IMR-90 (cell line): ENCODE measurements at regions not wholly inside any gene's neighbourhood (a gene's known extent, or its start where the extent isn't known, plus 50 kb on each side); places are given as distances from the start of the nearest gene placed in this dataset.

Source experiments
- ATAC-seq: fragments of 200-7000 bp; cut with Tn5 transposase; 2 replicates; pipeline ENCODE4 v1.9.1; 2020; ENCODE audit warnings: low read depth, mild to moderate bottlenecking, moderate library complexity
- BruUV-seq: library from RNA; stranded (reverse); fragments of 400-500 nt; replicated peaks from 2 replicates; lab custom pipeline; 2021; lab: Mats Ljungman, UMichigan
- CTCF ChIA-PET: fragments of 300-600 bp; formaldehyde crosslinking; extraction: SDS; loops from one replicate; lab custom pipeline; 2021; ENCODE audit warnings: antibody characterized with exemption; lab: Yijun Ruan, JAX
- POLR2A ChIA-PET: fragments of 300-600 bp; sonication (Branson Sonifier 250); formaldehyde crosslinking; loops from one replicate; lab custom pipeline; 2022; ENCODE audit warnings: antibody characterized with exemption; ENCODE audit not compliant: unreplicated experiment; lab: Charles Lee
- DNase-seq: peaks from one replicate; pipeline ENCODE4 v3.0.0; 2013
- H2AFZ ChIP-seq: replicated peaks from 2 replicates; pipeline ENCODE3; 2013; ENCODE audit warnings: low read length, mild to moderate bottlenecking; ENCODE audit not compliant: poor library complexity
- H2AK5ac ChIP-seq: 2 replicates; pipeline ENCODE4 v1.6.1; 2013; ENCODE audit warnings: low read depth, low read length, inconsistent platforms
- H2AK9ac ChIP-seq: replicated peaks from 2 replicates; pipeline ENCODE3; 2013; ENCODE audit warnings: mild to moderate bottlenecking, low read depth, low read length, moderate library complexity; ENCODE audit not compliant: poor library complexity
- H2BK120ac ChIP-seq: 2 replicates; pipeline ENCODE4 v1.6.1; 2013; ENCODE audit warnings: low read depth, low read length, inconsistent platforms
- H2BK15ac ChIP-seq: 3 replicates; pipeline ENCODE4 v1.6.1; 2013; ENCODE audit warnings: low read depth, low read length, inconsistent platforms
- H2BK20ac ChIP-seq: 2 replicates; pipeline ENCODE4 v1.6.1; 2013; ENCODE audit warnings: low read depth, mild to moderate bottlenecking, inconsistent platforms, low read length, moderate library complexity
- H2BK5ac ChIP-seq: 2 replicates; pipeline ENCODE4 v1.6.1; 2013; ENCODE audit warnings: mild to moderate bottlenecking, low read depth, low read length, inconsistent platforms; ENCODE audit not compliant: poor library complexity, severe bottlenecking
- H3K14ac ChIP-seq: replicated peaks from 2 replicates; pipeline ENCODE4 v1.6.1; 2013; ENCODE audit warnings: low read depth, low read length, inconsistent platforms
- H3K18ac ChIP-seq: 2 replicates; pipeline ENCODE4 v1.6.1; 2013; ENCODE audit warnings: low read depth, low read length, control low read depth
- H3K23ac ChIP-seq: 2 replicates; pipeline ENCODE4 v1.6.1; 2013; ENCODE audit warnings: low read depth, low read length, inconsistent platforms
- H3K27ac ChIP-seq: 2 replicates; pipeline ENCODE4 v1.5.1; 2013; ENCODE audit warnings: mild to moderate bottlenecking, control low read depth, low read length; ENCODE audit not compliant: insufficient read depth
- H3K27me3 ChIP-seq: 2 replicates; pipeline ENCODE4 v1.6.1; 2013; ENCODE audit warnings: low read length; ENCODE audit not compliant: control insufficient read depth, insufficient read depth
- H3K36me3 ChIP-seq: 2 replicates; pipeline ENCODE4 v1.6.1; 2013; ENCODE audit warnings: low read length, mixed read lengths; ENCODE audit not compliant: control insufficient read depth, insufficient read depth
- H3K4ac ChIP-seq: 2 replicates; pipeline ENCODE4 v1.6.1; 2013; ENCODE audit warnings: low read depth, low read length, inconsistent platforms
- H3K4me1 ChIP-seq: 2 replicates; pipeline ENCODE4 v1.6.1; 2013; ENCODE audit warnings: low read length, mixed read lengths; ENCODE audit not compliant: control insufficient read depth, insufficient read depth
- H3K4me2 ChIP-seq: 2 replicates; pipeline ENCODE4 v1.6.1; 2013; ENCODE audit warnings: low read depth, mild to moderate bottlenecking, control low read depth, low read length, moderate library complexity
- H3K4me3 ChIP-seq: 2 replicates; pipeline ENCODE4 v1.5.1; 2013; ENCODE audit warnings: low read depth, mild to moderate bottlenecking, control low read depth, low read length, moderate library complexity; ENCODE audit not compliant: insufficient read depth
- H3K56ac ChIP-seq: 2 replicates; pipeline ENCODE4 v1.6.1; 2013; ENCODE audit warnings: low read length, inconsistent platforms; ENCODE audit not compliant: insufficient read depth; ENCODE audit errors: extremely low read depth
- H3K79me1 ChIP-seq, 2 experiments: 2 replicates each; pipeline ENCODE4 v1.6.1; 2013; ENCODE audit warnings: low read length in 2 of 2, inconsistent platforms in 1 of 2, low read depth in 1 of 2
- H3K9ac ChIP-seq: 2 replicates; pipeline ENCODE4 v1.6.1; 2013; ENCODE audit warnings: low read depth, low read length, control low read depth
- H3K9me1 ChIP-seq: 2 replicates; pipeline ENCODE4 v1.6.1; 2013; ENCODE audit warnings: low read length, inconsistent platforms; ENCODE audit not compliant: insufficient read depth
- H3K9me3 ChIP-seq: 2 replicates; pipeline ENCODE4 v1.6.1; 2013; ENCODE audit warnings: low read length; ENCODE audit not compliant: control insufficient read depth, insufficient read depth
- H4K20me1 ChIP-seq: 2 replicates; pipeline ENCODE4 v1.6.1; 2013; ENCODE audit warnings: low read length, inconsistent platforms; ENCODE audit not compliant: insufficient read depth
- H4K5ac ChIP-seq: 2 replicates; pipeline ENCODE4 v1.6.1; 2013; ENCODE audit warnings: mild to moderate bottlenecking, low read depth, low read length, control low read depth
- H4K8ac ChIP-seq, 2 experiments: 2 replicates each; pipeline ENCODE4 v1.6.1; 2013; ENCODE audit warnings: low read depth in 2 of 2, low read length in 2 of 2, control low read depth in 1 of 2, inconsistent platforms in 1 of 2
- H4K91ac ChIP-seq: 2 replicates; pipeline ENCODE4 v1.6.1; 2013; ENCODE audit warnings: low read depth, low read length, inconsistent platforms; ENCODE audit not compliant: insufficient read depth
- BHLHE40 ChIP-seq: fragments of 150-350 bp; IDR thresholded peaks from 2 replicates; pipeline ENCODE4 v1.6.1; 2016; ENCODE audit warnings: mild to moderate bottlenecking, low read depth, low read length
- CEBPB ChIP-seq: IDR thresholded peaks from 2 replicates; pipeline ENCODE4 v1.6.1; 2012; ENCODE audit warnings: low read depth, low read length, improper control_type of control experiment
- CHD1 ChIP-seq: IDR thresholded peaks from 2 replicates; pipeline ENCODE4 v1.6.1; 2012; ENCODE audit warnings: low read depth, low read length, improper control_type of control experiment
- CTCF ChIP-seq: conservative IDR thresholded peaks from 2 replicates; pipeline ENCODE4 v1.5.1; 2012; ENCODE audit warnings: mild to moderate bottlenecking, low read depth, low read length, improper control_type of control experiment
- ELK1 ChIP-seq: fragments of 150-350 bp; IDR thresholded peaks from 2 replicates; pipeline ENCODE4 v1.6.1; 2016; ENCODE audit warnings: low read depth, mild to moderate bottlenecking, low read length, moderate library complexity, borderline replicate concordance
- FOS ChIP-seq: fragments of 150-350 bp; IDR thresholded peaks from 2 replicates; pipeline ENCODE4 v1.6.1; 2016; ENCODE audit warnings: low read depth, low read length
- MAFK ChIP-seq: IDR thresholded peaks from 2 replicates; pipeline ENCODE4 v1.6.1; 2012; ENCODE audit warnings: low read depth, low read length, improper control_type of control experiment
- MAZ ChIP-seq: IDR thresholded peaks from 2 replicates; pipeline ENCODE4 v1.6.1; 2012; ENCODE audit warnings: low read depth, mild to moderate bottlenecking, low read length, improper control_type of control experiment, moderate library complexity, borderline replicate concordance
- MXI1 ChIP-seq: IDR thresholded peaks from 2 replicates; pipeline ENCODE4 v1.6.1; 2012; ENCODE audit warnings: low read depth, mild to moderate bottlenecking, low read length, moderate library complexity, borderline replicate concordance
- NFE2L2 ChIP-seq: fragments of 150-350 bp; IDR thresholded peaks from 2 replicates; pipeline ENCODE4 v1.6.1; 2016; ENCODE audit warnings: low read depth, mild to moderate bottlenecking, low read length
- POLR2A ChIP-seq: IDR thresholded peaks from 2 replicates; pipeline ENCODE4 v1.6.1; 2012; ENCODE audit warnings: mild to moderate bottlenecking, low read depth, low read length
- RAD21 ChIP-seq: IDR thresholded peaks from 2 replicates; pipeline ENCODE4 v1.6.1; 2012; ENCODE audit warnings: low read length, improper control_type of control experiment
- RCOR1 ChIP-seq: IDR thresholded peaks from 2 replicates; pipeline ENCODE4 v1.6.1; 2012; ENCODE audit warnings: mild to moderate bottlenecking, low read length, improper control_type of control experiment; ENCODE audit not compliant: insufficient replicate concordance
- RFX5 ChIP-seq: IDR thresholded peaks from 2 replicates; pipeline ENCODE4 v1.8.0; 2012; ENCODE audit warnings: low read depth, mild to moderate bottlenecking, low read length, moderate library complexity
- SMC3 ChIP-seq: fragments of 150-350 bp; IDR thresholded peaks from 2 replicates; pipeline ENCODE4 v1.6.1; 2016; ENCODE audit warnings: low read depth, mild to moderate bottlenecking, antibody characterized with exemption, low read length, moderate library complexity
- USF2 ChIP-seq: fragments of 150-350 bp; IDR thresholded peaks from 2 replicates; pipeline ENCODE4 v1.6.1; 2017; ENCODE audit warnings: mild to moderate bottlenecking, antibody characterized with exemption, low read length, low read depth
- WGBS, 2 experiments: methylation state at CpG; one replicate each; pipeline versions ENCODE4 v1.1.5 to v1.1.7; 2013; ENCODE audit warnings: missing lambda C conversion rate in 2 of 2; ENCODE audit not compliant: insufficient read length in 1 of 2; ENCODE audit errors: extremely low coverage in 2 of 2; 5-methylcytosine and 5-hydroxymethylcytosine counted together
- dilution Hi-C: fragments of 300-500 bp; cut with HindIII; formaldehyde crosslinking; loops from one replicate; pipeline ENCODE4 v1.14.3; 2018; ENCODE audit warnings: low sequenced_read_pairs; ENCODE audit not compliant: unreplicated experiment
- in situ Hi-C: fragments of 300-500 bp; cut with MboI; formaldehyde crosslinking; loops from 3 replicates; pipeline ENCODE4 v1.14.3; 2019; ENCODE audit warnings: low sequenced_read_pairs, inconsistent platforms, mixed read lengths
- intact Hi-C: fragments of 100-400 bp; cut with micrococcal nuclease; formaldehyde crosslinking; loops from 2 replicates; pipeline ENCODE4 v1.10.0; 2022

DNA sequence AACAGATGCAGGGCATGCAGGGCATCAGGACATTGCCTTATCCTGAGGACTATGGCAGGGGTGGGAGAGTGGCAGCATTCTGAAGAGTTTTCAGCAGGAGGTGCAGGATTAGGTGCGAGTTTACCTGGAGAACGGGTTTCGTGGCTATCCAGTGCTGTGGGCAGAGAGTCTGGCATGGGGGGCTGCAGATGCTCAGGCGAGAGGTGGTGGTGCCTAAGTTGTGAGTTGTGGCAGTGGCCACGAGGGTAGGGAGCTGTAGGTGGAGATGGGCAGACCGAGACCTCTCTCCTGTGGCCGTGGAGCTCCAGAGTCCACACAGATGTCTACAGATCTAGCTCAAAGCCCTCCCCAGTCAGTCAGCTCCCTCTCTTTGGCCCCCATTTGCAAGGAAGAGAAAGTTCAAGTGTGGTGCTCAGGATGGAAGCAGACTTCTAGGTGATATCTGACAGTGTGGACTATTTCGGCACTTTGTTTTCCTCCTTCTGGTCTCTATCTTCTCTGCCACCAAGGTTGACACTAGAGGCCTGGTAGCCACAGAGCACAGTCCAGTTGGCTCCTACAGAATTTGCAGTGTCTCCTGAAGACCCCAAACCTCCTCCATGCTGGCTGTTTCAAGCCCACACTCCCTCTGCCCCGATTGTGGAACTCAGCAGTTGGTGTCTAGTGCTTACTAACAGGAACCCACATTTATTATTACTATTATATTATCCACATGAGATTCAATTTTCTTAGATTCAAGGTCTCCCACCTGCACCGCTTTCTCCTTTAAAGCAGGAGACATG, 955.7 kb upstream of the ZNF722 start:
- Histone ChIP-seq H3K14ac (no peak overlapping the region), H3K4me2 (no peak overlapping the region), H3K9me3 (peaks cover 58% of the 10 kb centered on the region), H3K9me1 (no peaks in the 10 kb centered on the region), H2AFZ (no peak overlapping the region), H3K4me1 (no peaks in the 10 kb centered on the region), H4K5ac (no peak overlapping the region), H4K91ac (no peak overlapping the region), H3K27me3 (no peaks in the 10 kb centered on the region), H2AK9ac (no peak overlapping the region), H4K20me1 (no peaks in the 10 kb centered on the region), H3K36me3 (no peaks in the 10 kb centered on the region), H2BK15ac (no peak overlapping the region), H3K79me1 (no peaks in the 10 kb centered on the region), H4K8ac (no peak overlapping the region), H2BK120ac (no peak overlapping the region), H3K4me3 (no peak overlapping the region), H3K23ac (no peak overlapping the region), H2BK5ac (no peak overlapping the region), H3K56ac (no peak overlapping the region), H3K4ac (no peak overlapping the region), H2BK20ac (no peak overlapping the region), H3K18ac (no peak overlapping the region), H3K9ac (no peak overlapping the region), H2AK5ac (no peak overlapping the region), H3K27ac (no peak overlapping the region)
- ATAC-seq = no peak
- no peak for DNase-seq
- TF ChIP-seq NFE2L2 = no peak
- TF ChIP-seq CEBPB = no peak
- TF ChIP-seq ELK1 = no peak
- no peak for TF ChIP-seq RCOR1
- no peak for TF ChIP-seq FOS
- no peak for TF ChIP-seq POLR2A
- no peak for TF ChIP-seq RAD21
- no peak for TF ChIP-seq SMC3
- TF ChIP-seq MAFK = no peak
- no peak for TF ChIP-seq RFX5
- TF ChIP-seq USF2 = no peak
- TF ChIP-seq CHD1 = no peak
- TF ChIP-seq BHLHE40 = no peak
- TF ChIP-seq MAZ = no peak
- no peak for TF ChIP-seq CTCF
- TF ChIP-seq MXI1 = no peak
- ChIA-PET CTCF (no interaction called here), POLR2A (no interaction called here)
- dilution Hi-C loops = no loop called here
- intact Hi-C loops = no loop called here
- BruUV-seq = no TSS peak
- 33% methylated on average over 2 of the region's 10 CpGs; no CpG with 5 or more reads in 1 of the 2 experiments for whole genome bisulfite sequencing, 2 experiments
- in situ Hi-C loops = no loop called here
